ENCODE measurements at regions not wholly inside any gene's neighbourhood (a gene's known extent, or its start where the extent isn't known, plus 50 kb on each side); places are given as distances from the start of the nearest gene placed in this dataset.

GRCh38 chr6:165983112-165984072, 184.3 kb downstream of the TBXT start:
- intact Hi-C loops (cut with micrococcal nuclease) = no loop called here
- DNase-seq (no peak), ATAC-seq (ENCODE audit: low read depth) (no peak)
- H3K4me1 ChIP-seq (ENCODE audit: control insufficient read depth in 2 of 2, insufficient read depth in 2 of 2, low read length in 2 of 2) = no peaks in the 10 kb centered on the region
- H3K27me3 ChIP-seq (replicated peaks in 1 of 4; ENCODE audit: control extremely low read depth in 1 of 4, control insufficient read depth in 3 of 4, insufficient read depth in 4 of 4, low read length in 3 of 4) = peaks cover 0 to 18% (median 0%) of the 10 kb centered on the region in 4 experiments
- 96% methylated on average over 7 of the region's 9 CpGs for WGBS (ENCODE audit: insufficient coverage)
- no peak overlapping the region for H3K4me2 ChIP-seq (replicated peaks; ENCODE audit: low read depth, low read length, poor library complexity, severe bottlenecking)
- no peak overlapping the region for H3K27ac Mint-ChIP-seq
- CTCF ChIA-PET = no interaction called here
- no peaks in the 10 kb centered on the region for H3K79me2 ChIP-seq (ENCODE audit: control insufficient read depth, insufficient read depth, low read length)
- no peak overlapping the region for H3K4me3 ChIP-seq (ENCODE audit: control extremely low read depth in 1 of 5, extremely low read depth in 1 of 5, insufficient read depth in 1 of 5, low read depth in 2 of 5, low read length in 4 of 5)
- H3K9ac ChIP-seq (ENCODE audit: low read length) = no peak overlapping the region
- H3K9me3 ChIP-seq (ENCODE audit: control extremely low read depth in 1 of 3, control insufficient read depth in 2 of 3, insufficient read depth in 1 of 3, low read length in 2 of 3) = no peaks in the 10 kb centered on the region
- no peaks in the 10 kb centered on the region for H3K36me3 ChIP-seq (replicated peaks in 1 of 2; ENCODE audit: control extremely low read depth in 1 of 2, control insufficient read depth in 1 of 2, extremely low read depth in 1 of 2, insufficient read depth in 2 of 2, low read length in 1 of 2)
- H2AFZ ChIP-seq (ENCODE audit: insufficient read depth, low read depth, low read length, poor library complexity, severe bottlenecking) = no peak overlapping the region
- POLR2A ChIA-PET = no interaction called here
- no peak overlapping the region for H3K4me3 Mint-ChIP-seq
- H3K27me3 Mint-ChIP-seq = peaks cover 39% of the 10 kb centered on the region
- no peaks in the 10 kb centered on the region for H3K9me3 Mint-ChIP-seq (ENCODE audit: insufficient read depth)
- no peak for TF ChIP-seq EZH2 (IDR thresholded peaks at IDR 0.05; ENCODE audit: borderline replicate concordance, insufficient read depth, low read depth, low read length, poor library complexity, severe bottlenecking)
- TF ChIP-seq, protein P1, sequence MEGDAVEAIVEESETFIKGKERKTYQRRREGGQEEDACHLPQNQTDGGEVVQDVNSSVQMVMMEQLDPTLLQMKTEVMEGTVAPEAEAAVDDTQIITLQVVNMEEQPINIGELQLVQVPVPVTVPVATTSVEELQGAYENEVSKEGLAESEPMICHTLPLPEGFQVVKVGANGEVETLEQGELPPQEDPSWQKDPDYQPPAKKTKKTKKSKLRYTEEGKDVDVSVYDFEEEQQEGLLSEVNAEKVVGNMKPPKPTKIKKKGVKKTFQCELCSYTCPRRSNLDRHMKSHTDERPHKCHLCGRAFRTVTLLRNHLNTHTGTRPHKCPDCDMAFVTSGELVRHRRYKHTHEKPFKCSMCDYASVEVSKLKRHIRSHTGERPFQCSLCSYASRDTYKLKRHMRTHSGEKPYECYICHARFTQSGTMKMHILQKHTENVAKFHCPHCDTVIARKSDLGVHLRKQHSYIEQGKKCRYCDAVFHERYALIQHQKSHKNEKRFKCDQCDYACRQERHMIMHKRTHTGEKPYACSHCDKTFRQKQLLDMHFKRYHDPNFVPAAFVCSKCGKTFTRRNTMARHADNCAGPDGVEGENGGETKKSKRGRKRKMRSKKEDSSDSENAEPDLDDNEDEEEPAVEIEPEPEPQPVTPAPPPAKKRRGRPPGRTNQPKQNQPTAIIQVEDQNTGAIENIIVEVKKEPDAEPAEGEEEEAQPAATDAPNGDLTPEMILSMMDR (IDR thresholded peaks at IDR 0.05) = no peak
- peaks cover 8% of the 10 kb centered on the region for H3K4me1 Mint-ChIP-seq
- no peak overlapping the region for H3K27ac ChIP-seq (ENCODE audit: low read length in 2 of 2)
- no peaks in the 10 kb centered on the region for H4K20me1 ChIP-seq (ENCODE audit: control insufficient read depth, insufficient read depth, low read length, poor library complexity, severe bottlenecking)

DNA sequence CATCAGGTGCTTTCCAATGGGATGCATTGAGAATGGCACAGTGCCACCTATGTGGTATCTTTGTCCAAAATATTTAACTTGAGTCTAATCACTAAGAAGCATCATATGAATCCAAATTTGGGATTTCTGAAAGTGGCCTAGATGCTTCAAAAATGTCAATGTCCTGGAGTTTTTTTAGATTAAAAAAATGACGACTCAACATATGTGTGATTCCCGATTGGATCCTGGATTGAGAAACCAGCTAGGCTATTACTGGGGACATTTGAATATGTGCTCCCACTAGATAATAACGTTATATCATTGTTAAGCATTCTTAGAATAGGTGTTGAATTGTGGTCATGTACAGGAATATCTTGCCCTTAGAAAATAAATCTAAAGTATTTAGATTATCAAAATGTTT, 189.2 kb downstream of the TBXT start:
- Histone ChIP-seq H3K9me3 (ENCODE audit: control extremely low read depth in 1 of 3, control insufficient read depth in 2 of 3, insufficient read depth in 1 of 3, low read length in 2 of 3) (no peaks in the 10 kb centered on the region), H3K4me3 (ENCODE audit: control extremely low read depth in 1 of 5, extremely low read depth in 1 of 5, insufficient read depth in 1 of 5, low read depth in 2 of 5, low read length in 4 of 5) (no peak overlapping the region), H3K27me3 (replicated peaks in 1 of 4; ENCODE audit: control extremely low read depth in 1 of 4, control insufficient read depth in 3 of 4, insufficient read depth in 4 of 4, low read length in 3 of 4) (no peaks in the 10 kb centered on the region), H3K9ac (ENCODE audit: low read length) (no peak overlapping the region), H3K36me3 (replicated peaks in 1 of 2; ENCODE audit: control extremely low read depth in 1 of 2, control insufficient read depth in 1 of 2, extremely low read depth in 1 of 2, insufficient read depth in 2 of 2, low read length in 1 of 2) (no peaks in the 10 kb centered on the region), H3K4me1 (ENCODE audit: control insufficient read depth in 2 of 2, insufficient read depth in 2 of 2, low read length in 2 of 2) (no peaks in the 10 kb centered on the region), H3K79me2 (ENCODE audit: control insufficient read depth, insufficient read depth, low read length) (no peaks in the 10 kb centered on the region), H3K4me2 (replicated peaks; ENCODE audit: low read depth, low read length, poor library complexity, severe bottlenecking) (no peak overlapping the region), H3K27ac (ENCODE audit: low read length in 2 of 2) (no peak overlapping the region), H2AFZ (ENCODE audit: insufficient read depth, low read depth, low read length, poor library complexity, severe bottlenecking) (no peak overlapping the region), H4K20me1 (ENCODE audit: control insufficient read depth, insufficient read depth, low read length, poor library complexity, severe bottlenecking) (no peaks in the 10 kb centered on the region)
- DNase-seq (no peak), ATAC-seq (ENCODE audit: low read depth) (no peak)
- H3K4me1 Mint-ChIP-seq = no peaks in the 10 kb centered on the region
- H3K4me3 Mint-ChIP-seq = no peak overlapping the region
- ChIA-PET POLR2A (no interaction called here), CTCF (no interaction called here)
- no peak overlapping the region for H3K27ac Mint-ChIP-seq
- 100% methylated on average over 2 of the region's 3 CpGs for WGBS (ENCODE audit: insufficient coverage)
- no peaks in the 10 kb centered on the region for H3K9me3 Mint-ChIP-seq (ENCODE audit: insufficient read depth)
- TF ChIP-seq, protein P1 (IDR thresholded peaks at IDR 0.05) = no peak
- TF ChIP-seq EZH2 (IDR thresholded peaks at IDR 0.05; ENCODE audit: borderline replicate concordance, insufficient read depth, low read depth, low read length, poor library complexity, severe bottlenecking) = no peak
- intact Hi-C loops (cut with micrococcal nuclease) = no loop called here
- peaks cover 20% of the 10 kb centered on the region for H3K27me3 Mint-ChIP-seq

All from B cell (primary cell).